Liver (tissue), 8 donors: ENCODE measurements at regions not wholly inside any gene's neighbourhood (a gene's known extent, or its start where the extent isn't known, plus 50 kb on each side); places are given as distances from the start of the nearest gene placed in this dataset.

Source experiments
- DNase-seq: peaks from one replicate; pipeline ENCODE4 v3.0.0-alpha.2; 2017; ENCODE audit warnings: low spot score
- H3K27ac ChIP-seq, 2 donors: one replicate each; pipeline ENCODE4 v1.7.0; 2013; ENCODE audit warnings: inconsistent platforms in 2 of 2, low read length in 2 of 2, control low read depth in 1 of 2, low read depth in 1 of 2, mild to moderate bottlenecking in 1 of 2
- H3K27me3 ChIP-seq, 4 donors: one replicate each; pipeline versions ENCODE4 v1.6.1 to v1.7.0; 2013; ENCODE audit warnings: low read length in 3 of 4, inconsistent platforms in 1 of 4, mild to moderate bottlenecking in 1 of 4, moderate library complexity in 1 of 4; ENCODE audit not compliant: control insufficient read depth in 4 of 4, insufficient read depth in 4 of 4
- H3K36me3 ChIP-seq, 4 donors: one replicate each; pipeline versions ENCODE4 v1.6.1 to v1.7.0; 2013; ENCODE audit warnings: low read length in 3 of 4, mild to moderate bottlenecking in 3 of 4, low read depth in 1 of 4, moderate library complexity in 1 of 4; ENCODE audit not compliant: control insufficient read depth in 4 of 4, insufficient read depth in 3 of 4
- H3K4me1 ChIP-seq, 4 donors: one replicate each; pipeline versions ENCODE4 v1.6.1 to v1.7.0; 2013; ENCODE audit warnings: low read length in 3 of 4, mild to moderate bottlenecking in 3 of 4, moderate library complexity in 1 of 4; ENCODE audit not compliant: control insufficient read depth in 4 of 4, insufficient read depth in 4 of 4
- H3K4me3 ChIP-seq, 3 donors: one replicate each; pipeline versions ENCODE4 v1.6.1 to v1.7.0; 2013; ENCODE audit warnings: low read length in 3 of 3, control low read depth in 1 of 3, low read depth in 1 of 3, mild to moderate bottlenecking in 1 of 3
- H3K9ac ChIP-seq, 2 donors: one replicate each; pipeline ENCODE4 v1.7.0; 2013; ENCODE audit warnings: low read length in 2 of 2, mild to moderate bottlenecking in 2 of 2, moderate library complexity in 2 of 2, control low read depth in 1 of 2, low read depth in 1 of 2
- H3K9me3 ChIP-seq, 4 donors: one replicate each; pipeline versions ENCODE4 v1.6.1 to v1.7.0; 2013; ENCODE audit warnings: low read length in 3 of 4; ENCODE audit not compliant: control insufficient read depth in 4 of 4
- CTCF ChIP-seq: fragments of 150-350 bp; IDR thresholded peaks from 2 replicates; pipeline ENCODE4 v1.5.1; 2017; ENCODE audit warnings: improper control_type of control experiment, low read depth, low read length; ENCODE audit not compliant: missing input control
- EGR1 ChIP-seq, 2 donors: IDR thresholded peaks; 2 replicates each; pipeline ENCODE4 v1.6.1; 2016 to 2018; ENCODE audit warnings: antibody characterized with exemption in 2 of 2, low read depth in 2 of 2
- FOXA1 ChIP-seq: IDR thresholded peaks from 2 replicates; pipeline ENCODE4 v1.6.1; 2016; ENCODE audit warnings: antibody characterized with exemption
- FOXA2 ChIP-seq: IDR thresholded peaks from 2 replicates; pipeline ENCODE4 v1.6.1; 2016; ENCODE audit warnings: antibody characterized with exemption
- GABPA ChIP-seq, 2 donors: IDR thresholded peaks in 1 of 2; conservative IDR thresholded peaks in 1 of 2; 2 replicates each; pipeline ENCODE4 v1.6.1; 2016; ENCODE audit warnings: antibody characterized with exemption in 2 of 2, mild to moderate bottlenecking in 1 of 2, moderate library complexity in 1 of 2
- HNF4A ChIP-seq, 2 donors: conservative IDR thresholded peaks; 2 replicates each; pipeline ENCODE4 v1.6.1; 2016; ENCODE audit warnings: antibody characterized with exemption in 2 of 2, mild to moderate bottlenecking in 2 of 2
- HNF4G ChIP-seq: IDR thresholded peaks from 2 replicates; pipeline ENCODE4 v1.6.1; 2016; ENCODE audit warnings: antibody characterized with exemption
- JUND ChIP-seq, 2 donors: IDR thresholded peaks; 2 replicates each; pipeline ENCODE4 v1.6.1; 2016; ENCODE audit warnings: antibody characterized with exemption in 2 of 2
- NR2F2 ChIP-seq: IDR thresholded peaks from 2 replicates; pipeline ENCODE4 v1.6.1; 2016; ENCODE audit warnings: antibody characterized with exemption
- RAD21 ChIP-seq, 2 donors: IDR thresholded peaks; 2 replicates each; pipeline ENCODE4 v1.6.1; 2016; ENCODE audit warnings: antibody characterized with exemption in 2 of 2, mild to moderate bottlenecking in 2 of 2
- RXRA ChIP-seq, 2 donors: IDR thresholded peaks; 2 replicates each; pipeline ENCODE4 v1.6.1; 2017 to 2018; ENCODE audit warnings: antibody characterized with exemption in 2 of 2, mild to moderate bottlenecking in 1 of 2
- SP1 ChIP-seq: IDR thresholded peaks from 2 replicates; pipeline ENCODE4 v1.6.1; 2018; ENCODE audit warnings: antibody characterized with exemption, mild to moderate bottlenecking
- TAF1 ChIP-seq: conservative IDR thresholded peaks from 2 replicates; pipeline ENCODE4 v1.6.1; 2016; ENCODE audit warnings: antibody characterized with exemption, mild to moderate bottlenecking
- YY1 ChIP-seq: IDR thresholded peaks from 2 replicates; pipeline ENCODE4 v1.6.1; 2016; ENCODE audit warnings: antibody characterized with exemption, mild to moderate bottlenecking
- WGBS: extraction: QIAGEN DNeasy Blood & Tissue Kit; methylation state at CpG from one replicate; pipeline ENCODE4 v1.1.7; 2013; 5-methylcytosine and 5-hydroxymethylcytosine counted together
- TF ChIP-seq, protein P1 (sequence below): IDR thresholded peaks from 2 replicates; pipeline ENCODE4 v1.6.1; 2016; ENCODE audit warnings: antibody characterized with exemption
- TF ChIP-seq, protein P2 (sequence below): IDR thresholded peaks from 2 replicates; pipeline ENCODE4 v1.6.1; 2016; ENCODE audit warnings: antibody characterized with exemption
- TF ChIP-seq, protein P3 (sequence below): IDR thresholded peaks from 2 replicates; pipeline ENCODE4 v1.6.1; 2016; ENCODE audit warnings: antibody characterized with exemption
- TF ChIP-seq, protein P4 (sequence below): IDR thresholded peaks from 2 replicates; pipeline ENCODE4 v1.6.1; 2016; ENCODE audit warnings: antibody characterized with exemption, mild to moderate bottlenecking
- donor health status: healthy.
- donor health status: healthy.
- donor health status: healthy.
- donor health status: healthy.
- donor health status: healthy.

DNA sequence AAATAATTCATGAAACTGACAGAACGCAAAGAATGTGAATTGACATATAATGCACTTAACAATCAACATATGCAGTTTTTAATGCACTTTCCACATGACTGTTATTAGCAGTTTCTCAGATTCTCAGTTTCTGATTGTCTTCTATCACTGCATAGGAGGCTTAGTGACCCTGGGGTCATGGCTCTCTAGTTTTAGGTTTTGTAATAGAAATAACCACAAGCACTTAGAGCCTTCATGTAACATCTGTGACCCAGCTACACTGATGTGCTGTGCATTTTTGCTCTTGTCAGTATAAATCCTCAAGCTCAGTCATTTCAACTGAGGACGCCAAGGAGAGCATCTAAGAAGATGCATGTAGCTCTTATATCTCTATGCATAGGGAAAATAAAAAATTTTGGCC, 163.1 kb upstream of the IZUMO3 start:
- no peak overlapping the region for H3K4me3 ChIP-seq
- no peaks in the 10 kb centered on the region for H3K9me3 ChIP-seq
- WGBS = 67% methylated on average over 2 of the region's 2 CpGs

More for the DNA sequence above, 163.1 kb upstream of the IZUMO3 start:
- Histone ChIP-seq H3K27me3 (no peaks in the 10 kb centered on the region), H3K4me1 (no peaks in the 10 kb centered on the region), H3K9ac (no peak overlapping the region), H3K36me3 (no peaks in the 10 kb centered on the region), H3K27ac (no peak overlapping the region)
- TF ChIP-seq NR2F2 = no peak
- TF ChIP-seq FOXA1 = no peak
- no peak for TF ChIP-seq GABPA (IDR thresholded peaks at IDR 0.05 in 1 of 2, conservative IDR thresholded peaks at IDR 0.05 in 1 of 2)
- TF ChIP-seq, protein P1, sequence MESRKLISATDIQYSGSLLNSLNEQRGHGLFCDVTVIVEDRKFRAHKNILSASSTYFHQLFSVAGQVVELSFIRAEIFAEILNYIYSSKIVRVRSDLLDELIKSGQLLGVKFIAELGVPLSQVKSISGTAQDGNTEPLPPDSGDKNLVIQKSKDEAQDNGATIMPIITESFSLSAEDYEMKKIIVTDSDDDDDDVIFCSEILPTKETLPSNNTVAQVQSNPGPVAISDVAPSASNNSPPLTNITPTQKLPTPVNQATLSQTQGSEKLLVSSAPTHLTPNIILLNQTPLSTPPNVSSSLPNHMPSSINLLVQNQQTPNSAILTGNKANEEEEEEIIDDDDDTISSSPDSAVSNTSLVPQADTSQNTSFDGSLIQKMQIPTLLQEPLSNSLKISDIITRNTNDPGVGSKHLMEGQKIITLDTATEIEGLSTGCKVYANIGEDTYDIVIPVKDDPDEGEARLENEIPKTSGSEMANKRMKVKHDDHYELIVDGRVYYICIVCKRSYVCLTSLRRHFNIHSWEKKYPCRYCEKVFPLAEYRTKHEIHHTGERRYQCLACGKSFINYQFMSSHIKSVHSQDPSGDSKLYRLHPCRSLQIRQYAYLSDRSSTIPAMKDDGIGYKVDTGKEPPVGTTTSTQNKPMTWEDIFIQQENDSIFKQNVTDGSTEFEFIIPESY = no peak
- no peak for TF ChIP-seq YY1
- TF ChIP-seq, protein P2, sequence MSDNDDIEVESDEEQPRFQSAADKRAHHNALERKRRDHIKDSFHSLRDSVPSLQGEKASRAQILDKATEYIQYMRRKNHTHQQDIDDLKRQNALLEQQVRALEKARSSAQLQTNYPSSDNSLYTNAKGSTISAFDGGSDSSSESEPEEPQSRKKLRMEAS = no peak
- TF ChIP-seq HNF4G = no peak
- no peak for TF ChIP-seq RXRA (IDR thresholded peaks at IDR 0.05)
- TF ChIP-seq RAD21 (IDR thresholded peaks at IDR 0.05) = no peak
- TF ChIP-seq, protein P3, sequence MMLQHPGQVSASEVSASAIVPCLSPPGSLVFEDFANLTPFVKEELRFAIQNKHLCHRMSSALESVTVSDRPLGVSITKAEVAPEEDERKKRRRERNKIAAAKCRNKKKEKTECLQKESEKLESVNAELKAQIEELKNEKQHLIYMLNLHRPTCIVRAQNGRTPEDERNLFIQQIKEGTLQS = no peak
- no peak for TF ChIP-seq CTCF
- no peak for TF ChIP-seq SP1
- TF ChIP-seq, protein P4, sequence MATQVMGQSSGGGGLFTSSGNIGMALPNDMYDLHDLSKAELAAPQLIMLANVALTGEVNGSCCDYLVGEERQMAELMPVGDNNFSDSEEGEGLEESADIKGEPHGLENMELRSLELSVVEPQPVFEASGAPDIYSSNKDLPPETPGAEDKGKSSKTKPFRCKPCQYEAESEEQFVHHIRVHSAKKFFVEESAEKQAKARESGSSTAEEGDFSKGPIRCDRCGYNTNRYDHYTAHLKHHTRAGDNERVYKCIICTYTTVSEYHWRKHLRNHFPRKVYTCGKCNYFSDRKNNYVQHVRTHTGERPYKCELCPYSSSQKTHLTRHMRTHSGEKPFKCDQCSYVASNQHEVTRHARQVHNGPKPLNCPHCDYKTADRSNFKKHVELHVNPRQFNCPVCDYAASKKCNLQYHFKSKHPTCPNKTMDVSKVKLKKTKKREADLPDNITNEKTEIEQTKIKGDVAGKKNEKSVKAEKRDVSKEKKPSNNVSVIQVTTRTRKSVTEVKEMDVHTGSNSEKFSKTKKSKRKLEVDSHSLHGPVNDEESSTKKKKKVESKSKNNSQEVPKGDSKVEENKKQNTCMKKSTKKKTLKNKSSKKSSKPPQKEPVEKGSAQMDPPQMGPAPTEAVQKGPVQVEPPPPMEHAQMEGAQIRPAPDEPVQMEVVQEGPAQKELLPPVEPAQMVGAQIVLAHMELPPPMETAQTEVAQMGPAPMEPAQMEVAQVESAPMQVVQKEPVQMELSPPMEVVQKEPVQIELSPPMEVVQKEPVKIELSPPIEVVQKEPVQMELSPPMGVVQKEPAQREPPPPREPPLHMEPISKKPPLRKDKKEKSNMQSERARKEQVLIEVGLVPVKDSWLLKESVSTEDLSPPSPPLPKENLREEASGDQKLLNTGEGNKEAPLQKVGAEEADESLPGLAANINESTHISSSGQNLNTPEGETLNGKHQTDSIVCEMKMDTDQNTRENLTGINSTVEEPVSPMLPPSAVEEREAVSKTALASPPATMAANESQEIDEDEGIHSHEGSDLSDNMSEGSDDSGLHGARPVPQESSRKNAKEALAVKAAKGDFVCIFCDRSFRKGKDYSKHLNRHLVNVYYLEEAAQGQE = no peak
- TF ChIP-seq JUND (IDR thresholded peaks at IDR 0.05) = no peak
- TF ChIP-seq FOXA2 = no peak
- TF ChIP-seq EGR1 (IDR thresholded peaks at IDR 0.05; ENCODE audit: low read depth in 2 of 2) = no peak
- TF ChIP-seq HNF4A (conservative IDR thresholded peaks at IDR 0.05) = no peak
- TF ChIP-seq TAF1 = no peak
- no peak for DNase-seq
